OCI-LY7 (cell line): ENCODE measurements at regions not wholly inside any gene's neighbourhood (a gene's known extent, or its start where the extent isn't known, plus 50 kb on each side); places are given as distances from the start of the nearest gene placed in this dataset.

Experiments used
- EZH2phosphoT487 ChIP-seq: fragments of 200-600 bp; sonication (generic); IDR thresholded peaks from 2 replicates; pipeline ENCODE4 v1.6.1; 2018; ENCODE audit warnings: low read depth, borderline replicate concordance, mild to moderate bottlenecking, mixed run types, antibody characterized with exemption, low read length, moderate library complexity, mixed read lengths
- TF ChIP-seq, protein P1 (sequence below): fragments of 200-600 bp; sonication (generic); conservative IDR thresholded peaks from 2 replicates; pipeline ENCODE4 v1.5.1; 2014; ENCODE audit warnings: mild to moderate bottlenecking, antibody characterized with exemption, low read length, moderate library complexity, mixed read lengths

DNA sequence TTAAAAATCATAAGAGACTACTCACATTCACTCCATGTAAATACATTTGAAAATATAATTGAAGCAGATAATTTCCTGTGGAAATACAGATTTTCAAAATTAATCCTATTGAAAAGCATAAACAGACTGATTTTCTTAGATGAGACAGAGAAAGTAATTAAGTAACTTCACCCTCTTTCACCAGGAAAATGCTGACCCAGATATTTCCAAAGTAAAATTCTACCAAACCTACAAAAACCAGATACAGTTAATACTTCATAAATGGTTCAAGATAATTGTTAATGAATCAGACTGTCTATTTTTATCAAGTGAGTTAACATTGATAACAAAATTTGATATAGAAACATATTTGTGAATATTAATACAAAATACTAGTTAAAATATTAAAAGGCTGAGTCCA, 233.5 kb upstream of the KHDRBS2 start:
- TF ChIP-seq, protein P1, sequence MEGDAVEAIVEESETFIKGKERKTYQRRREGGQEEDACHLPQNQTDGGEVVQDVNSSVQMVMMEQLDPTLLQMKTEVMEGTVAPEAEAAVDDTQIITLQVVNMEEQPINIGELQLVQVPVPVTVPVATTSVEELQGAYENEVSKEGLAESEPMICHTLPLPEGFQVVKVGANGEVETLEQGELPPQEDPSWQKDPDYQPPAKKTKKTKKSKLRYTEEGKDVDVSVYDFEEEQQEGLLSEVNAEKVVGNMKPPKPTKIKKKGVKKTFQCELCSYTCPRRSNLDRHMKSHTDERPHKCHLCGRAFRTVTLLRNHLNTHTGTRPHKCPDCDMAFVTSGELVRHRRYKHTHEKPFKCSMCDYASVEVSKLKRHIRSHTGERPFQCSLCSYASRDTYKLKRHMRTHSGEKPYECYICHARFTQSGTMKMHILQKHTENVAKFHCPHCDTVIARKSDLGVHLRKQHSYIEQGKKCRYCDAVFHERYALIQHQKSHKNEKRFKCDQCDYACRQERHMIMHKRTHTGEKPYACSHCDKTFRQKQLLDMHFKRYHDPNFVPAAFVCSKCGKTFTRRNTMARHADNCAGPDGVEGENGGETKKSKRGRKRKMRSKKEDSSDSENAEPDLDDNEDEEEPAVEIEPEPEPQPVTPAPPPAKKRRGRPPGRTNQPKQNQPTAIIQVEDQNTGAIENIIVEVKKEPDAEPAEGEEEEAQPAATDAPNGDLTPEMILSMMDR: no peak
- no peak for TF ChIP-seq EZH2phosphoT487
